B cell (primary cell): ENCODE measurements at regions not wholly inside any gene's neighbourhood (a gene's known extent, or its start where the extent isn't known, plus 50 kb on each side); places are given as distances from the start of the nearest gene placed in this dataset.

Experiments
- CTCF ChIP-seq: fragments of 200-600 bp; IDR thresholded peaks from one replicate; pipeline ENCODE4 v1.8.0; 2022; ENCODE audit warnings: antibody characterized with exemption, mild to moderate bottlenecking
- EZH2 ChIP-seq: IDR thresholded peaks from 2 replicates; pipeline ENCODE4 v1.6.1; 2012; ENCODE audit warnings: borderline replicate concordance, low read depth, mild to moderate bottlenecking, moderate library complexity, low read length; ENCODE audit not compliant: insufficient read depth, poor library complexity, severe bottlenecking

- no peak for TF ChIP-seq CTCF
- TF ChIP-seq EZH2: no peak
Measured at GRCh38 chr11:122406466-122406865, 249.1 kb upstream of the UBASH3B start.
